ENCODE measurements at regions not wholly inside any gene's neighbourhood (a gene's known extent, or its start where the extent isn't known, plus 50 kb on each side); places are given as distances from the start of the nearest gene placed in this dataset.

- TF ChIP-seq, protein P1, sequence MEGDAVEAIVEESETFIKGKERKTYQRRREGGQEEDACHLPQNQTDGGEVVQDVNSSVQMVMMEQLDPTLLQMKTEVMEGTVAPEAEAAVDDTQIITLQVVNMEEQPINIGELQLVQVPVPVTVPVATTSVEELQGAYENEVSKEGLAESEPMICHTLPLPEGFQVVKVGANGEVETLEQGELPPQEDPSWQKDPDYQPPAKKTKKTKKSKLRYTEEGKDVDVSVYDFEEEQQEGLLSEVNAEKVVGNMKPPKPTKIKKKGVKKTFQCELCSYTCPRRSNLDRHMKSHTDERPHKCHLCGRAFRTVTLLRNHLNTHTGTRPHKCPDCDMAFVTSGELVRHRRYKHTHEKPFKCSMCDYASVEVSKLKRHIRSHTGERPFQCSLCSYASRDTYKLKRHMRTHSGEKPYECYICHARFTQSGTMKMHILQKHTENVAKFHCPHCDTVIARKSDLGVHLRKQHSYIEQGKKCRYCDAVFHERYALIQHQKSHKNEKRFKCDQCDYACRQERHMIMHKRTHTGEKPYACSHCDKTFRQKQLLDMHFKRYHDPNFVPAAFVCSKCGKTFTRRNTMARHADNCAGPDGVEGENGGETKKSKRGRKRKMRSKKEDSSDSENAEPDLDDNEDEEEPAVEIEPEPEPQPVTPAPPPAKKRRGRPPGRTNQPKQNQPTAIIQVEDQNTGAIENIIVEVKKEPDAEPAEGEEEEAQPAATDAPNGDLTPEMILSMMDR (IDR thresholded peaks at IDR 0.05; ENCODE audit: poor library complexity, severe bottlenecking) = no peak
- Histone ChIP-seq H3K36me3 (ENCODE audit: low read depth) (no peaks in the 10 kb centered on the region), H3K4me3 (ENCODE audit: severe bottlenecking) (no peak overlapping the region), H3K9me3 (ENCODE audit: severe bottlenecking) (no peaks in the 10 kb centered on the region), H3K4me1 (ENCODE audit: insufficient read depth, poor library complexity, severe bottlenecking) (no peaks in the 10 kb centered on the region), H3K27ac (ENCODE audit: poor library complexity, severe bottlenecking) (no peak overlapping the region), H3K27me3 (ENCODE audit: insufficient read depth, poor library complexity, severe bottlenecking) (no peaks in the 10 kb centered on the region)
- ATAC-seq (ENCODE audit: low read depth) = no peak
- no peak for DNase-seq (ENCODE audit: low spot score)
Observed at GRCh38 chr18:56380685-56381084, 257.7 kb downstream of the TXNL1 start.

DNA sequence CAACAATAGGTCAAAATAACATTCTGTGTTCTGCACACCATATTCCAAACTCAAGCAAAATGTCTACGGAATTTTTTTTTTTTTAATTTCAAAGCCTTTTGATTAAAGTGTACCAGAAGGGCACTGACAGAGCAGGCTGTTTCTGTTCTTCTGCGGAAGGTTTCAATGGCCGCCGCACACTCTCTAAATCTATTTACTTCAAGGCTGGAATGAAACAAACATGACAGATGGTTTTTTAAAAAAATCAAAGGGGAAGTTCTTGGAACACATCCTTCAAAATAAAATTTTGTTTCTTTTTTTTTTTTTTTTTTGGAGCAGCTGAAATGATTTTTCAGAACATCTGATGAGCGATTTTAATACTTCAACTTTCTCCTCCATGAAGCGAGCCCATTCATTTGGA is 259.1 kb downstream of the TXNL1 start:
- TF ChIP-seq, protein P1 (IDR thresholded peaks at IDR 0.05; ENCODE audit: poor library complexity, severe bottlenecking) = no peak
- Histone ChIP-seq H3K9me3 (ENCODE audit: severe bottlenecking) (no peaks in the 10 kb centered on the region), H3K27me3 (ENCODE audit: insufficient read depth, poor library complexity, severe bottlenecking) (no peaks in the 10 kb centered on the region), H3K4me1 (ENCODE audit: insufficient read depth, poor library complexity, severe bottlenecking) (peaks cover 1% of the 10 kb centered on the region), H3K27ac (ENCODE audit: poor library complexity, severe bottlenecking) (no peak overlapping the region), H3K4me3 (ENCODE audit: severe bottlenecking) (no peak overlapping the region), H3K36me3 (ENCODE audit: low read depth) (no peaks in the 10 kb centered on the region)
- DNase-seq (ENCODE audit: low spot score) (no peak), ATAC-seq (ENCODE audit: low read depth) (no peak)

- Histone ChIP-seq H3K4me1 (ENCODE audit: insufficient read depth, poor library complexity, severe bottlenecking) (peaks cover 11% of the 10 kb centered on the region), H3K27ac (ENCODE audit: poor library complexity, severe bottlenecking) (no peak overlapping the region), H3K36me3 (ENCODE audit: low read depth) (no peaks in the 10 kb centered on the region), H3K27me3 (ENCODE audit: insufficient read depth, poor library complexity, severe bottlenecking) (no peaks in the 10 kb centered on the region), H3K9me3 (ENCODE audit: severe bottlenecking) (no peaks in the 10 kb centered on the region), H3K4me3 (ENCODE audit: severe bottlenecking) (no peak overlapping the region)
- ATAC-seq (ENCODE audit: low read depth) = no peak
- TF ChIP-seq, protein P1 (IDR thresholded peaks at IDR 0.05; ENCODE audit: poor library complexity, severe bottlenecking) = no peak
- DNase-seq (ENCODE audit: low spot score) = no peak
Observed at GRCh38 chr18:56377231-56377630, 261.2 kb downstream of the TXNL1 start.

- DNase-seq (ENCODE audit: low spot score) (no peak), ATAC-seq (ENCODE audit: low read depth) (no peak)
Observed at GRCh38 chr18:56374007-56374655, 264.3 kb downstream of the TXNL1 start.

GRCh38 chr18:56373601-56374000 is 264.8 kb downstream of the TXNL1 start:
- no peak overlapping the region for H3K27ac ChIP-seq (ENCODE audit: poor library complexity, severe bottlenecking)
- no peak overlapping the region for H3K4me3 ChIP-seq (ENCODE audit: severe bottlenecking)
- peak; percentile 50; the same call in 2 of the 3 replicates for ATAC-seq (ENCODE audit: low read depth)
- H3K36me3 ChIP-seq (ENCODE audit: low read depth) = no peaks in the 10 kb centered on the region
- H3K9me3 ChIP-seq (ENCODE audit: severe bottlenecking) = no peaks in the 10 kb centered on the region
- DNase-seq (ENCODE audit: low spot score) = no peak
- H3K4me1 ChIP-seq (ENCODE audit: insufficient read depth, poor library complexity, severe bottlenecking) = peaks cover 11% of the 10 kb centered on the region
- TF ChIP-seq, protein P1 (IDR thresholded peaks at IDR 0.05; ENCODE audit: poor library complexity, severe bottlenecking) = no peak
- H3K27me3 ChIP-seq (ENCODE audit: insufficient read depth, poor library complexity, severe bottlenecking) = no peaks in the 10 kb centered on the region

More at GRCh38 chr18:56374007-56374655, 264.3 kb downstream of the TXNL1 start:
- Histone ChIP-seq H3K36me3 (ENCODE audit: low read depth) (no peaks in the 10 kb centered on the region), H3K9me3 (ENCODE audit: severe bottlenecking) (no peaks in the 10 kb centered on the region), H3K4me1 (ENCODE audit: insufficient read depth, poor library complexity, severe bottlenecking) (peaks cover 11% of the 10 kb centered on the region), H3K27me3 (ENCODE audit: insufficient read depth, poor library complexity, severe bottlenecking) (no peaks in the 10 kb centered on the region), H3K4me3 (ENCODE audit: severe bottlenecking) (no peak overlapping the region), H3K27ac (ENCODE audit: poor library complexity, severe bottlenecking) (no peak overlapping the region)
- TF ChIP-seq, protein P1 (IDR thresholded peaks at IDR 0.05; ENCODE audit: poor library complexity, severe bottlenecking) = no peak
